Activated B cell treated with CpG ODN at 0.5 μM for 24 hours (primary cell): ENCODE measurements at regions not wholly inside any gene's neighbourhood (a gene's known extent, or its start where the extent isn't known, plus 50 kb on each side); places are given as distances from the start of the nearest gene placed in this dataset.

Experiments
- ATAC-seq: fragments of 200-7000 bp; cut with Tn5 transposase; one replicate; pipeline ENCODE4 v1.10.0; 2021; ENCODE audit warnings: low read depth, mild to moderate bottlenecking, moderate library complexity
- CTCF ChIA-PET: fragments of 350-600 bp; sonication (Branson Sonifier 250); formaldehyde crosslinking; loops from one replicate; lab custom pipeline; 2021; ENCODE audit warnings: antibody characterized with exemption; lab: Charles Lee
- POLR2A ChIA-PET: fragments of 350-600 bp; sonication (Branson Sonifier 250); formaldehyde crosslinking; loops from one replicate; lab custom pipeline; 2021; ENCODE audit warnings: antibody characterized with exemption; lab: Charles Lee
- DNase-seq: peaks from one replicate; pipeline ENCODE4 v3.0.0; 2022
- H3K27ac Mint-ChIP-seq: one replicate; pipeline ENCODE4 v1.8.0; 2020; ENCODE audit warnings: mixed read lengths
- H3K27me3 Mint-ChIP-seq: one replicate; pipeline ENCODE4 v1.8.0; 2021; ENCODE audit warnings: mixed read lengths
- H3K36me3 Mint-ChIP-seq: one replicate; pipeline ENCODE4 v1.8.0; 2021; ENCODE audit warnings: low read depth, mixed read lengths
- H3K4me1 Mint-ChIP-seq: one replicate; pipeline ENCODE4 v1.8.0; 2021; ENCODE audit warnings: mixed read lengths
- H3K4me3 Mint-ChIP-seq: one replicate; pipeline ENCODE4 v1.8.0; 2020; ENCODE audit warnings: mild to moderate bottlenecking, mixed read lengths
- H3K9me3 Mint-ChIP-seq: one replicate; pipeline ENCODE4 v1.8.0; 2020; ENCODE audit warnings: mixed read lengths
- intact Hi-C: fragments of 100-400 bp; cut with micrococcal nuclease; formaldehyde crosslinking; loops from one replicate; pipeline ENCODE4 v1.15.1; 2024
- TF ChIP-seq, protein P1 (sequence below): fragments of 200-600 bp; IDR thresholded peaks from one replicate; pipeline ENCODE4 v1.8.0; 2022; ENCODE audit warnings: antibody characterized with exemption, mild to moderate bottlenecking

DNA sequence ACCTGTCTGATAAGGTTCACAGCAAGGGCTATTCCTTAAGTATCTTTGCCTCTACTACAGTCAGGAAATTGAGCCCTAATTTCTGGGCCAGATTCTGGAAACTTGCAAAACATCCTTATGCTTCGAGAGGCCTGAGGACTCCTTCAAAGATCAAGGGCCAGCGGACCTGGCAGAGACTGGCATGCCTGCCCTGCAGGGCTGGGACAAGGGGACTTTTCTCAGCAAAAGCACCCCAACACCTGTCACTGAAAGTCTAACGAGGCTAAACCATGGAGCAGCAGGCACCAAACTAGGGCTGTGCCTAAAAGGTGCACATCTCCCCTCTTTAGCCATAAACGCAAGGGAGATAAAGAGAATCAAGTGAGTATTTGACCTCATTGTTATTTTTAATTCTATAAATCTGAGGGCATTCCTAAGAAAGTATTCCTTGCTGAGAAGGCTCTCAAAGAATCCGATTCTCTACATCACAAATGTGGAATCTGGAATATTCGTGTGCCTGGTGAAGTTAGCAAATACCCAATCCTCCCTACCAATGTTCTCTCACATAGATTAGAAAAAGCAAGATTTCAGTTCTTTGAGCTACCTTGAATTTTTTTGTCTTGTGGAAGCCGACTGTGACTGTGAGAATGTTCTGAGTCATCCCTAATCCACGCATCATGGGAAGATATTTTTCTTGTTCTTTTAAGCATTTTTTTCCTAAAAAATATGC lies 328.2 kb upstream of the NOVA1 start:
- TF ChIP-seq, protein P1, sequence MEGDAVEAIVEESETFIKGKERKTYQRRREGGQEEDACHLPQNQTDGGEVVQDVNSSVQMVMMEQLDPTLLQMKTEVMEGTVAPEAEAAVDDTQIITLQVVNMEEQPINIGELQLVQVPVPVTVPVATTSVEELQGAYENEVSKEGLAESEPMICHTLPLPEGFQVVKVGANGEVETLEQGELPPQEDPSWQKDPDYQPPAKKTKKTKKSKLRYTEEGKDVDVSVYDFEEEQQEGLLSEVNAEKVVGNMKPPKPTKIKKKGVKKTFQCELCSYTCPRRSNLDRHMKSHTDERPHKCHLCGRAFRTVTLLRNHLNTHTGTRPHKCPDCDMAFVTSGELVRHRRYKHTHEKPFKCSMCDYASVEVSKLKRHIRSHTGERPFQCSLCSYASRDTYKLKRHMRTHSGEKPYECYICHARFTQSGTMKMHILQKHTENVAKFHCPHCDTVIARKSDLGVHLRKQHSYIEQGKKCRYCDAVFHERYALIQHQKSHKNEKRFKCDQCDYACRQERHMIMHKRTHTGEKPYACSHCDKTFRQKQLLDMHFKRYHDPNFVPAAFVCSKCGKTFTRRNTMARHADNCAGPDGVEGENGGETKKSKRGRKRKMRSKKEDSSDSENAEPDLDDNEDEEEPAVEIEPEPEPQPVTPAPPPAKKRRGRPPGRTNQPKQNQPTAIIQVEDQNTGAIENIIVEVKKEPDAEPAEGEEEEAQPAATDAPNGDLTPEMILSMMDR: no peak
- ATAC-seq (no peak), DNase-seq (no peak)
- Mint-ChIP-seq H3K27me3 (no peaks in the 10 kb centered on the region), H3K4me1 (no peaks in the 10 kb centered on the region), H3K36me3 (no peaks in the 10 kb centered on the region), H3K27ac (no peak overlapping the region), H3K4me3 (no peak overlapping the region), H3K9me3 (no peaks in the 10 kb centered on the region)
- POLR2A ChIA-PET: no interaction called here
- intact Hi-C loops: no loop called here
- CTCF ChIA-PET: no interaction called here

DNA sequence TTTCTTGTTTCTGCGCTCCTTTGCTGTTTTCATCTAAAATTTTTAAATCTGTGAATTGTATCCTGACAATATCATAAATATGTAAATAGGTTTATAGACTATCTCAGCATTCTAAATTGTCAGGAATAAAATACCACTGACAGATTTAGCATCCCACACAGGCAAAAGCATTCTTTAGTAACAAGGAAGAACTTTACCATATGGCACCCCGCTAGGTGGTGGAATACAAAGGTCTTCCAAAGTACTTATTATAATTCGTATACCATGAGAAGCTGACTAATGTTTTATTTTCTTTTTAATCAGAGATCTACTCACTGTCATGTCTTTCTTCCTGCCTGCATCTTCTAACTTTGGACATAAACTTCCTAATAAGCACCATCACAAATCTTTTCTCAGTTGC lies 328.8 kb upstream of the NOVA1 start:
- intact Hi-C loops: no loop called here
- ATAC-seq: no peak
- Mint-ChIP-seq H3K27me3 (no peaks in the 10 kb centered on the region), H3K27ac (no peak overlapping the region), H3K4me1 (no peaks in the 10 kb centered on the region), H3K4me3 (no peak overlapping the region), H3K36me3 (no peaks in the 10 kb centered on the region), H3K9me3 (no peaks in the 10 kb centered on the region)
- ChIA-PET POLR2A (no interaction called here), CTCF (no interaction called here)
- TF ChIP-seq, protein P1: no peak
- no peak for DNase-seq

DNA sequence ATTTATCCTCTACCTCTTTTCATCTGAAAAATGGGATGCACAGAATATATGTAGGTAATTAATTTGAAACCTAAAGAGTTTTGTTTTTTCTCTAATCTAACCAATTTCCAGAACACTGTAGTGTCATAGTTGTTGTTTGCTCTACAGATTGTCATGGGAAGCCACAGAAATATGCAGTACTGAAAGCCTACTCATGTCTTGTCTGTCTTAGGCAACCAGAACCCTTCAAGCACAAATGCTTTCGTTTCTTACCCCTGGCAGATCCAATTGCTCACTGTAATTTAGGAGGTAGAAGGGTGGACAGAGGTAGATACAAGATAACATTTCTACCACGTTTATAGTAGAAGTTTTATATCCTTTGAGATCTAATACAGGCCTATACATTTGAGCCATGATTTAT lies 330.2 kb upstream of the NOVA1 start:
- CTCF ChIA-PET: no interaction called here
- H3K4me1 Mint-ChIP-seq: no peaks in the 10 kb centered on the region
- intact Hi-C loops: no loop called here
- TF ChIP-seq, protein P1: no peak
- H3K4me3 Mint-ChIP-seq: no peak overlapping the region
- H3K27ac Mint-ChIP-seq: no peak overlapping the region
- H3K9me3 Mint-ChIP-seq: no peaks in the 10 kb centered on the region
- DNase-seq (no peak), ATAC-seq (no peak)
- no peaks in the 10 kb centered on the region for H3K36me3 Mint-ChIP-seq
- no peaks in the 10 kb centered on the region for H3K27me3 Mint-ChIP-seq
- POLR2A ChIA-PET: no interaction called here

DNA sequence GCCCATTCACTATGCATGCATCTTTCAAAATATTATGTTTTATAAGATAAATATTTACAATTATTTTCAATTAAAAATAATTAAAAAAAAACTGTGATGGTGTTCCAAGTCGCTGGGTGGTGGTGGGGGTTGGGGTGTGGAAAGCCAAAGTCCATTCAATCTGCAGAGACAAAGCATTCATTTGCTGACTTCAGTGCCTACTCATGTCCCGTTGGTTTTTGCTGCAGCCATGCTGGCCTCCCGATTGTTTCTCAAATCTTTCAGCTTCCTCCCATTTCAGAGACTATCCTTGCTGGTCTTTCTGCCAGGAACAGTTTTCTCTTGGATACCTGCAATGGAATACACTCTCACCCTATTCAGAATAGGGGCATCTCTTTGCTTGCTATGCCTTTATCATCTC lies 331.5 kb upstream of the NOVA1 start:
- Mint-ChIP-seq H3K4me1 (no peaks in the 10 kb centered on the region), H3K9me3 (no peaks in the 10 kb centered on the region), H3K27me3 (no peaks in the 10 kb centered on the region), H3K27ac (no peak overlapping the region), H3K4me3 (no peak overlapping the region), H3K36me3 (no peaks in the 10 kb centered on the region)
- ChIA-PET POLR2A (no interaction called here), CTCF (no interaction called here)
- intact Hi-C loops: no loop called here
- TF ChIP-seq, protein P1: no peak
- DNase-seq (no peak), ATAC-seq (no peak)

DNA sequence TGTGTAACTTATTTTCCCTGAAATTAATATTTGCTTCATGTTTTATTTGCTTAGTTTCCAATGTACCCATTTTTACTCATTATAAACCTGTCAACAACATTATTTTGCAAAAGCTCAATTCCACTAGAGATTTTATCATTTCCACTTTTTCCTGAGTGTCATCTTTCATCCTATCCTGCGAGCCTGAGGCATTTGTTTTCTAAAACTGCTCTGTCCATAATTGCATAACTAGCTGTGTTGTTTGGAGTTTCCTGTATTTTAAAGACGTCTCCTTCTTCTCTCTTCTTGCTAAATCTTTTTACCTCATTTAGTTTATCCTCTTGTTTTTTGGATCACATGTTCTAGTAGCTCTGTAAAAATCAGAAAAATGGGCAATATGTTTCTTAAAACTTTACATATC lies 332.7 kb upstream of the NOVA1 start:
- H3K4me3 Mint-ChIP-seq: no peak overlapping the region
- H3K9me3 Mint-ChIP-seq: no peaks in the 10 kb centered on the region
- no peaks in the 10 kb centered on the region for H3K27me3 Mint-ChIP-seq
- ATAC-seq (no peak), DNase-seq (no peak)
- POLR2A ChIA-PET: no interaction called here
- H3K4me1 Mint-ChIP-seq: no peaks in the 10 kb centered on the region
- no peak overlapping the region for H3K27ac Mint-ChIP-seq
- H3K36me3 Mint-ChIP-seq: no peaks in the 10 kb centered on the region
- intact Hi-C loops: no loop called here
- CTCF ChIA-PET: no interaction called here
- TF ChIP-seq, protein P1: no peak
